ENCODE measurements at regions not wholly inside any gene's neighbourhood (a gene's known extent, or its start where the extent isn't known, plus 50 kb on each side); places are given as distances from the start of the nearest gene placed in this dataset.

DNA sequence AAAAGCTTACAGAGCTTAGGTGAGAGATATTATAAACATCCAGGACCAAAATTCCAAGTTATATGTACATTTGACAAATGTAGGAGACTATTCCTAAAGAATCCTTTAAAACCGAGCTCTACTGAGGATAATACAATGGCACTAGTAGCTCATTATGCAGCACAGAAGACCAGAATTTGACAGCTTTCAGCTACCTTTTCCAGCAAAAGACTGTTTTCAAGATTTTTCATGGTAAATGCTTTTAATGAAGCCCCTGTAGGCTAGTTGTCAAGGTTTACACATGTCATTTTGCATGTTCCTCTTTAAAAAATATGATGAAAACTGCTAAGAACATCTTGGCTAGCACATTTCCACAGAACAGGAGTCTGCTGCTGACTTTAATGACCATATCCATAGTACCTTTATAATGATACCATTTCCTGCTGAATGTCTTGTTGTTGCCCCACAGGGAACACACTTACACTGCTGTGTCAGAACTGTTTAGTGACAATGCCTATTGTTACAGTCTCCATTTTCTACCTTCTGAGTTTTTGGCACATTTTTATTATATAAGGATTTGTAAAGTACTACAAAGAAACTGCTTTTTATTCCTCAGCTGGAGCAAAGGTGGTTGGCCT lies 1382.3 kb downstream of the RAPGEF2 start:
- peaks cover 7% of the 10 kb centered on the region; the same call in 1 of the 2 replicates for H3K36me3 Mint-ChIP-seq (ENCODE audit: low read depth)
- TF ChIP-seq, protein P1, sequence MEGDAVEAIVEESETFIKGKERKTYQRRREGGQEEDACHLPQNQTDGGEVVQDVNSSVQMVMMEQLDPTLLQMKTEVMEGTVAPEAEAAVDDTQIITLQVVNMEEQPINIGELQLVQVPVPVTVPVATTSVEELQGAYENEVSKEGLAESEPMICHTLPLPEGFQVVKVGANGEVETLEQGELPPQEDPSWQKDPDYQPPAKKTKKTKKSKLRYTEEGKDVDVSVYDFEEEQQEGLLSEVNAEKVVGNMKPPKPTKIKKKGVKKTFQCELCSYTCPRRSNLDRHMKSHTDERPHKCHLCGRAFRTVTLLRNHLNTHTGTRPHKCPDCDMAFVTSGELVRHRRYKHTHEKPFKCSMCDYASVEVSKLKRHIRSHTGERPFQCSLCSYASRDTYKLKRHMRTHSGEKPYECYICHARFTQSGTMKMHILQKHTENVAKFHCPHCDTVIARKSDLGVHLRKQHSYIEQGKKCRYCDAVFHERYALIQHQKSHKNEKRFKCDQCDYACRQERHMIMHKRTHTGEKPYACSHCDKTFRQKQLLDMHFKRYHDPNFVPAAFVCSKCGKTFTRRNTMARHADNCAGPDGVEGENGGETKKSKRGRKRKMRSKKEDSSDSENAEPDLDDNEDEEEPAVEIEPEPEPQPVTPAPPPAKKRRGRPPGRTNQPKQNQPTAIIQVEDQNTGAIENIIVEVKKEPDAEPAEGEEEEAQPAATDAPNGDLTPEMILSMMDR (IDR thresholded peaks at IDR 0.05) = no peak
- no peak overlapping the region for H3K27ac Mint-ChIP-seq
- H3K9me3 Mint-ChIP-seq = peaks cover 41% of the 10 kb centered on the region
- H3K4me1 Mint-ChIP-seq (ENCODE audit: low read depth) = no peaks in the 10 kb centered on the region
- no peak overlapping the region for H3K4me3 Mint-ChIP-seq
- DNase-seq = no peak
- no peaks in the 10 kb centered on the region for H3K27me3 Mint-ChIP-seq (ENCODE audit: insufficient read depth)

DNA sequence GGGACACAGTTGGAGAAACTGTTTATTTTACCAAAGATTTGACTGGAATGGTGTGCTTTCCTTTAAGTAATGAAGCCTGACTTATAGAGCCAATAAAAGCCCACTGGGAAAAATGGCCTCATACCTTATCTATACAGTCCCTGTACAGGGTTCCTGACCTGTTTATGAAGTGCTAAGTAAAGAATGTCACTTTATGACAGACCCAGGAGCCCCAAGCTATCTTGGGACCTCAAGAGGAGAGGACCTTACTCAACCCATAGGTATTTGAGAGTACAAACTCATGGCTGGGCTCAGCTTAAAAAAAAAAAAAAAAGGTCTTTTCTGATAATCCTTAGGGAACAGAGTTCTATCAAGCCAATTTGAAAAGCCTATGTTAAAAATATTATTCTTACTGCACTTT lies 1389.3 kb downstream of the RAPGEF2 start:
- Mint-ChIP-seq H3K36me3 (ENCODE audit: low read depth) (no peaks in the 10 kb centered on the region; the same call in 1 of the 2 replicates), H3K27ac (no peak overlapping the region), H3K4me3 (no peak overlapping the region), H3K27me3 (ENCODE audit: insufficient read depth) (no peaks in the 10 kb centered on the region), H3K9me3 (peaks cover 49% of the 10 kb centered on the region), H3K4me1 (ENCODE audit: low read depth) (no peaks in the 10 kb centered on the region)
- TF ChIP-seq, protein P1 (IDR thresholded peaks at IDR 0.05) = no peak
- DNase-seq = no peak

GRCh38 chr4:160493206-160493605 lies 1390.3 kb downstream of the RAPGEF2 start:
- Mint-ChIP-seq H3K9me3 (peaks cover 44% of the 10 kb centered on the region), H3K36me3 (ENCODE audit: low read depth) (no peaks in the 10 kb centered on the region; the same call in 1 of the 2 replicates), H3K27me3 (ENCODE audit: insufficient read depth) (no peaks in the 10 kb centered on the region), H3K4me1 (ENCODE audit: low read depth) (no peaks in the 10 kb centered on the region), H3K27ac (no peak overlapping the region), H3K4me3 (no peak overlapping the region)
- TF ChIP-seq, protein P1 (IDR thresholded peaks at IDR 0.05) = no peak
- DNase-seq = no peak

DNA sequence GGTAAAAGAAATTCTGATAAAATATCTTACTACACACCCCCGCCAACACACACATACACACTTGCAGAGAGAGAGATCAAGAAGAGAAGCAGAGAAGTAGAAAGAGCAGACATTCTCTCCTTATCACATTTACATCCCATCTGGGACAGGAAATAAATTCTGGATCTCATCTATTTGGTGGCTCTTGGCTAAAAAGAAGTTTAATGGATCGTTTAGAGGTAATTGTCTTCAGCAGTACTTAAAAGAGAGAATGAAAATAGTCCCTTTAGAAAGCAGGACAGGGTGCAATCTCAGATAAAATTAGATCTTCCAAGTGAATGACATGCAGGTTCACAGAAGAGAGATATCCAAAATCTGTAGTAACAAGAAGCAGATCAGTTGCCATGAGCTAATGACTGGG lies 1392.5 kb downstream of the RAPGEF2 start:
- no peak overlapping the region for H3K4me3 Mint-ChIP-seq
- H3K36me3 Mint-ChIP-seq (ENCODE audit: low read depth) = no peaks in the 10 kb centered on the region; the same call in 1 of the 2 replicates
- no peak for DNase-seq
- H3K27me3 Mint-ChIP-seq (ENCODE audit: insufficient read depth) = no peaks in the 10 kb centered on the region
- H3K4me1 Mint-ChIP-seq (ENCODE audit: low read depth) = no peaks in the 10 kb centered on the region
- TF ChIP-seq, protein P1 (IDR thresholded peaks at IDR 0.05) = no peak
- H3K9me3 Mint-ChIP-seq = peaks cover 42% of the 10 kb centered on the region
- H3K27ac Mint-ChIP-seq = no peak overlapping the region

DNA sequence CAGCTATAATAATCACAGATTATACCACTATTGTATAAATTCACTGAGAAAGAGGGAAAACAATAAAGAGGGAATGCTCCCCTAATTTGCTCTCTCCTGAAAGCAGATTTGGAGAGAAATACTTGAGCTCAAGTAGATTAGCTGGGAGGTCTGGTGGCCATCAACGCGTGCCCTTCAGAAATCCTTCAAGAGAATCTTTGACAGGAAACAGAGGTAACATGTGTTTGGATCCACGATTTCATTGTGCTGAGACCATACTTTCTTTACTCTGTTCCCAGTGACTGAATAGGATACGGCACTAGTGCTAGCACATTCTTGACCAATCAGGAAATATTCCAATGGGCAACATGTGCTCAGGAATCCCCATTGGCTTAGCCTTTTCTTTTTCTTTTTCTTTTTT lies 1395.3 kb downstream of the RAPGEF2 start:
- peaks cover 44% of the 10 kb centered on the region for H3K9me3 Mint-ChIP-seq
- H3K27ac Mint-ChIP-seq = no peak overlapping the region
- TF ChIP-seq, protein P1 (IDR thresholded peaks at IDR 0.05) = no peak
- H3K4me3 Mint-ChIP-seq = no peak overlapping the region
- no peak for DNase-seq
- H3K36me3 Mint-ChIP-seq (ENCODE audit: low read depth) = no peaks in the 10 kb centered on the region
- H3K27me3 Mint-ChIP-seq (ENCODE audit: insufficient read depth) = no peaks in the 10 kb centered on the region
- H3K4me1 Mint-ChIP-seq (ENCODE audit: low read depth) = no peaks in the 10 kb centered on the region
